ENCODE measurements at regions not wholly inside any gene's neighbourhood (a gene's known extent, or its start where the extent isn't known, plus 50 kb on each side); places are given as distances from the start of the nearest gene placed in this dataset.
"Not testable (repeated sequence)": the region's sequence is repeated elsewhere in the genome, so short reads cannot be mapped to it uniquely, and the experiment has no call there.

- no peak for DNase-seq
Measured at GRCh38 chr9:102355982-102356381, 617.5 kb upstream of the GRIN3A start.

GRCh38 chr9:102354041-102354440 is 615.6 kb upstream of the GRIN3A start:
- DNase-seq: no peak

GRCh38 chr9:102337471-102337870 is 599.0 kb upstream of the GRIN3A start:
- not testable (repeated sequence) for DNase-seq

- DNase-seq: no peak
Measured at GRCh38 chr9:102309379-102309778, 570.9 kb upstream of the GRIN3A start.

GRCh38 chr9:102295188-102295587 is 556.7 kb upstream of the GRIN3A start:
- DNase-seq: no peak

- no peak for DNase-seq
Measured at GRCh38 chr9:102273952-102274351, 535.5 kb upstream of the GRIN3A start.

- DNase-seq: no peak
Measured at GRCh38 chr9:102253099-102253498, 514.7 kb upstream of the GRIN3A start.

GRCh38 chr9:102244916-102245315 is 506.5 kb upstream of the GRIN3A start:
- DNase-seq: no peak

GRCh38 chr9:102237520-102237919 is 499.1 kb upstream of the GRIN3A start:
- DNase-seq: no peak

GRCh38 chr9:102237094-102237493 is 498.6 kb upstream of the GRIN3A start:
- DNase-seq: no peak

- not testable (repeated sequence) for DNase-seq
Measured at GRCh38 chr9:102227416-102227815, 489.0 kb upstream of the GRIN3A start.

- no peak for DNase-seq
Measured at GRCh38 chr9:102225841-102226441, 487.5 kb upstream of the GRIN3A start.

GRCh38 chr9:102223320-102224136 is 485.1 kb upstream of the GRIN3A start:
- peak in 1 of 2 experiments; percentile 2 for DNase-seq

GRCh38 chr9:102209176-102209575 is 470.7 kb upstream of the GRIN3A start:
- no peak for DNase-seq

GRCh38 chr9:102206432-102206831 is 468.0 kb upstream of the GRIN3A start:
- no peak for DNase-seq

- no peak for DNase-seq
Measured at GRCh38 chr9:102205251-102205650, 466.8 kb upstream of the GRIN3A start.

GRCh38 chr9:102202126-102202525 is 463.7 kb upstream of the GRIN3A start:
- DNase-seq: no peak

GRCh38 chr9:102185962-102186361 is 447.5 kb upstream of the GRIN3A start:
- no peak for DNase-seq

- DNase-seq: no peak
Measured at GRCh38 chr9:102185371-102185770, 446.9 kb upstream of the GRIN3A start.

GRCh38 chr9:102178811-102179210 is 440.4 kb upstream of the GRIN3A start:
- no peak for DNase-seq

- not testable (repeated sequence) for DNase-seq
Measured at GRCh38 chr9:102174202-102174601, 435.8 kb upstream of the GRIN3A start.

- no peak for DNase-seq
Measured at GRCh38 chr9:102164247-102164646, 425.8 kb upstream of the GRIN3A start.

- not testable (repeated sequence) for DNase-seq
Measured at GRCh38 chr9:102153081-102153480, 414.6 kb upstream of the GRIN3A start.

GRCh38 chr9:102135768-102136167 is 397.3 kb upstream of the GRIN3A start:
- DNase-seq: no peak

- DNase-seq: no peak
Measured at GRCh38 chr9:102124465-102124864, 386.0 kb upstream of the GRIN3A start.

Measured in NCI-H526 (cell line).